MCF 10A (cell line): ENCODE measurements at regions not wholly inside any gene's neighbourhood (a gene's known extent, or its start where the extent isn't known, plus 50 kb on each side); places are given as distances from the start of the nearest gene placed in this dataset.
A peak's percentile ranks its signal among the peaks of the same experiment; 100 is the strongest.

Experiments
- BruUV-seq: library from RNA; stranded (reverse); fragments of 400-500 nt; replicated peaks from 2 replicates; lab custom pipeline; 2021; lab: Mats Ljungman, UMichigan
- CTCF ChIA-PET: fragments of 300-600 bp; sonication (Branson Sonifier 250); formaldehyde crosslinking; extraction: SDS; loops from one replicate; lab custom pipeline; 2021; ENCODE audit warnings: antibody characterized with exemption, inconsistent platforms; lab: Yijun Ruan, JAX
- POLR2A ChIA-PET: fragments of 300-600, 350-650 bp; sonication (Branson Sonifier 250); formaldehyde crosslinking; extraction: SDS; loops from one replicate; lab custom pipeline; 2020; ENCODE audit warnings: antibody characterized with exemption, inconsistent platforms; lab: Yijun Ruan, JAX
- DNase-seq: peaks from one replicate; pipeline ENCODE4 v3.0.0-alpha.2; 2018; ENCODE audit not compliant: unreplicated experiment
- H3K27ac Mint-ChIP-seq: one replicate; pipeline ENCODE4 v1.8.0; 2022; ENCODE audit warnings: mild to moderate bottlenecking, low read depth, mixed read lengths; ENCODE audit not compliant: unreplicated experiment
- H3K27me3 Mint-ChIP-seq: one replicate; pipeline ENCODE4 v1.8.0; 2022; ENCODE audit warnings: mixed read lengths; ENCODE audit not compliant: insufficient read depth, unreplicated experiment
- H3K36me3 Mint-ChIP-seq: one replicate; pipeline ENCODE4 v1.8.0; 2022; ENCODE audit warnings: mild to moderate bottlenecking, moderate library complexity, mixed read lengths; ENCODE audit not compliant: insufficient read depth, unreplicated experiment
- H3K4me1 Mint-ChIP-seq: one replicate; pipeline ENCODE4 v1.8.0; 2022; ENCODE audit warnings: mixed read lengths; ENCODE audit not compliant: insufficient read depth, unreplicated experiment
- H3K4me3 Mint-ChIP-seq: one replicate; pipeline ENCODE4 v1.8.0; 2022; ENCODE audit warnings: mild to moderate bottlenecking, moderate library complexity, mixed read lengths; ENCODE audit not compliant: unreplicated experiment
- H3K9me3 Mint-ChIP-seq: one replicate; pipeline ENCODE4 v1.8.0; 2022; ENCODE audit warnings: mixed read lengths; ENCODE audit not compliant: unreplicated experiment
- intact Hi-C: fragments of 100-400 bp; cut with micrococcal nuclease; formaldehyde crosslinking; loops from 2 replicates; pipeline ENCODE4 v1.14.1; 2022
- TF ChIP-seq, protein P1 (sequence below): fragments of 200-600 bp; IDR thresholded peaks from one replicate; pipeline ENCODE4 v1.8.0; 2022; ENCODE audit warnings: antibody characterized with exemption, mild to moderate bottlenecking; ENCODE audit not compliant: unreplicated experiment

DNA sequence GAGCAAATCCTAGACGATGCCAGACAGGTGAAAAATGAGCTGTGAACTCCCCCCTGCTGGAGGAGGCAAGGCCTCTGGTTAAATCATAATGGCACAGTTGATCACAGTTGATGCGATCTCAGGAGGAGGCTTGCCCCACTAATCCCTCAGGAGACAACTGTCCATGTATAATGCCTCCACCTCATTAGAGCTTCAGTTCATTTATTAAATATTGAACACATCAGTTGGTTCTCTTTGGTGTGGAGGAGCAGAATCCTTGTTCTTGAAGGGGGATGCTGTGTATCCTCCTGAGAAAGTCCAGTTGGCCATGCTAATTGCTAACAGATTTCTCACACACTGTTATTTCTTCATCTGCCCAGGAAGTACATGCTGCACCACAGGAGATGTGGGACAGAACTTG, 290.5 kb downstream of the IGSF11 start:
- DNase-seq, result no peak
- Mint-ChIP-seq H3K36me3 (no peaks in the 10 kb centered on the region), H3K27me3 (no peaks in the 10 kb centered on the region), H3K27ac (no peak overlapping the region), H3K4me1 (peaks cover 6% of the 10 kb centered on the region), H3K9me3 (no peaks in the 10 kb centered on the region), H3K4me3 (no peak overlapping the region)
- ChIA-PET POLR2A (no interaction called here), CTCF (interaction anchor here (0.5 to 0.6 kb wide), 3 partner anchors 17 to 703 kb away, joined by 3 to 4 read pairs (median 3); no protein-coding TSS in a partner anchor)
- TF ChIP-seq, protein P1, sequence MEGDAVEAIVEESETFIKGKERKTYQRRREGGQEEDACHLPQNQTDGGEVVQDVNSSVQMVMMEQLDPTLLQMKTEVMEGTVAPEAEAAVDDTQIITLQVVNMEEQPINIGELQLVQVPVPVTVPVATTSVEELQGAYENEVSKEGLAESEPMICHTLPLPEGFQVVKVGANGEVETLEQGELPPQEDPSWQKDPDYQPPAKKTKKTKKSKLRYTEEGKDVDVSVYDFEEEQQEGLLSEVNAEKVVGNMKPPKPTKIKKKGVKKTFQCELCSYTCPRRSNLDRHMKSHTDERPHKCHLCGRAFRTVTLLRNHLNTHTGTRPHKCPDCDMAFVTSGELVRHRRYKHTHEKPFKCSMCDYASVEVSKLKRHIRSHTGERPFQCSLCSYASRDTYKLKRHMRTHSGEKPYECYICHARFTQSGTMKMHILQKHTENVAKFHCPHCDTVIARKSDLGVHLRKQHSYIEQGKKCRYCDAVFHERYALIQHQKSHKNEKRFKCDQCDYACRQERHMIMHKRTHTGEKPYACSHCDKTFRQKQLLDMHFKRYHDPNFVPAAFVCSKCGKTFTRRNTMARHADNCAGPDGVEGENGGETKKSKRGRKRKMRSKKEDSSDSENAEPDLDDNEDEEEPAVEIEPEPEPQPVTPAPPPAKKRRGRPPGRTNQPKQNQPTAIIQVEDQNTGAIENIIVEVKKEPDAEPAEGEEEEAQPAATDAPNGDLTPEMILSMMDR, result no peak
- no TSS peak for BruUV-seq
- intact Hi-C loops, result no loop called here

DNA sequence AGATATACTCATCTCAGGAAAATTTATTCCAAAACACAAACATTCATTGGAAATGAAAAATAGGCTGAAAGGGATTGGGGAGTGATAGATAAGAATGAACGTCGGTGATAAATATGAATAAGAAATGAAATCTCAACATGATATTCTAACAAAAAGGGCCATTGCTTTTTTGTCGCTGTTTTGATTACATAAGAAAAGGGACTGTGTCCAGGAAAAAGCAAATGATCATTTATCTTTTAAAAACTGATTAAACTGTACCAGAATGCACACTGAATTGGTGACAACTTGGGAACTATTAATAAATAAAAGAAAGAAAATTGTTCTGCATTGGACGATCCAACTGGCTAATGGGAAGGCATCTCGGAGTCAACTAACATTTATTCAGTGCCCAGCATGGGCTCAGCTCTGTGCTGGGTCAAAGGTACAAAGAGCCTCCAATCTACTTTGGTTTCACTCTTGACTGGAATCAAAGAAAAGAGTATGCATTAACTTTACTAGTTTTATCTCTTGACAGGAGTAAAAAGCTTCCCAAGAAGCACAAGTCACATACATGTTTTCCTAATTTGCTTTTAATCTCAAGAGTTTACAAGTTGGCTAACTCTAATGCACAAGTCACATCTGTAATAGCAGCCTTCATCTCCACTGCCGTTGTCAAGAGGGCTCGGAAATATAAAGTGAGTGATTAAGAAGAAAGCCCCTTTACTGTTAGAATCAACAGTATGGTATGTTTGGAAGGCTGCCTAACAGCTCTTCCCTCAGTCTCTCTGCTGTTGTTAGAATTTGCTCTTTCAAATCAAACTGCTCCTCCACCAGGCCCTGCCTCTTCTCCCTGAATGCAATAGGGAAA, 280.0 kb downstream of the IGSF11 start:
- peaks cover 5% of the 10 kb centered on the region for H3K9me3 Mint-ChIP-seq
- no peaks in the 10 kb centered on the region for H3K27me3 Mint-ChIP-seq
- ChIA-PET CTCF (no interaction called here), POLR2A (no interaction called here)
- peaks cover 5% of the 10 kb centered on the region for H3K36me3 Mint-ChIP-seq
- intact Hi-C loops, result no loop called here
- no peak overlapping the region for H3K4me3 Mint-ChIP-seq
- H3K27ac Mint-ChIP-seq, result no peak overlapping the region
- no TSS peak for BruUV-seq
- no peak for DNase-seq
- no peaks in the 10 kb centered on the region for H3K4me1 Mint-ChIP-seq
- TF ChIP-seq, protein P1, result no peak

DNA sequence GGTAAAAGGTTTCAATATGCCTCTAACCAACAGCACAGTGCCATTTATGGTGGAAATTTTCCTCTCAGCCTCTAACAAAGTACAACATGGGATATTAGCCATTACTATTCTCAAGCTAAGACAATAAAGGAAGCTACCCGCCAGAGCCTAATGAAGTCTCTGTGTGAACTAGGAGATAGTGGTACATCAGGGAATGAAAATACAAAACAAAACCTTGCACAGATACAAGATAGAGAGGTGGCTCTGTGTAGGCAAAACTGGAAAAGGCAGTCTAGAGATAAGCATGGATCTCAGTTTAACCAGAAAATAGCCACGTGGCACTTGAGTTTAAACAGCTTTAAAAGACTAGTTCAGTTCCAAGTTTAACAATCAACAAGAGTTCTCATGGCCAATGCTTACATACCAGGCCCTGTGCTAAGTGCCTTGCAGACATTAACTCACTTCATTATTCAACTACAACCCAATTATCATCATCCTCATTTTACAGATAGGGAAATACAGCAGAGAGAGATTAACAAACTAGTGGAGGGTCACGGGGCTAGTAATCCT, 279.3 kb downstream of the IGSF11 start:
- BruUV-seq, result no TSS peak
- TF ChIP-seq, protein P1, result no peak

DNA sequence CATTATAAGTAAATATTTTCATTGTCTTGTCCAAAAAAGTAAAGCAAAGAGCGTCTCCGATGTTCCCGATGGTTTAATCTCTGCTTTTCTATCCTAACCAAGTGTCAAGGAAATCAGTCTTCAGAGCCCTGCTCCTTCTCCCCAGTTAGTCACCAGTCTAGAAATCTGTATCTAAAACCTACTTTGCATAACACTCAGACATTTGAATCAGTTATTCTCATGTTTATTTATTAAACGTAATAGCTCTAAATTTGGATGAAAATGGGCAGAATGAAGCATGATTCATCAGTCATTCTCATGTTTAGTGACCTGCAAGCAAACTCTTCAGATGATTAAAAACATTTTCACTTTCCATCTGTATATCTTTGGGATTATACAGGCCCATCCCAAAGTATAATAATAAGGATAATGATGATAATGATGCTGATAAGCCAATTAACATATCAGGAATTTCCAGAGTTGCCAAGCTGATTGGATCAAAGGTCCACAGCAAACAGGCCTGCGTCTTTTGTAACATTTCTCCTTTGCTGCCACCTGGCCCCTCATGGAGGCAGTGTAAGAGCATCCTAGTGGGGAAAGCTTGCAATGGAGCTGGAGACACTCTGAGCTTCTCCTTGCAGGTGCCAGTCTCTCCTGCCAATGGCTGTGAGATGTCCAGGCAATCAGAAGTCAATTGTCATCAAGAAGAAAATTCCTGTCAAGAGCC, 273.9 kb downstream of the IGSF11 start:
- Mint-ChIP-seq H3K9me3 (peaks cover 4% of the 10 kb centered on the region), H3K4me1 (no peaks in the 10 kb centered on the region), H3K36me3 (no peaks in the 10 kb centered on the region), H3K4me3 (no peak overlapping the region), H3K27ac (no peak overlapping the region), H3K27me3 (no peaks in the 10 kb centered on the region)
- no TSS peak for BruUV-seq
- DNase-seq, result peak; percentile 5
- intact Hi-C loops, result no loop called here
- TF ChIP-seq, protein P1, result no peak
- ChIA-PET POLR2A (interaction anchor here (0.7 kb wide), 1 partner anchor 11 kb away, joined by 3 read pairs; no protein-coding TSS in a partner anchor), CTCF (interaction anchor here (0.5 to 0.6 kb wide), 3 partner anchors 64 to 1712 kb away, joined by 4 to 5 read pairs (median 4); no protein-coding TSS in a partner anchor)

More for the DNA sequence above, 279.3 kb downstream of the IGSF11 start:
- no peak overlapping the region for H3K4me3 Mint-ChIP-seq
- H3K27me3 Mint-ChIP-seq, result no peaks in the 10 kb centered on the region
- ChIA-PET POLR2A (no interaction called here), CTCF (no interaction called here)
- no peaks in the 10 kb centered on the region for H3K4me1 Mint-ChIP-seq
- peaks cover 5% of the 10 kb centered on the region for H3K9me3 Mint-ChIP-seq
- H3K27ac Mint-ChIP-seq, result no peak overlapping the region
- H3K36me3 Mint-ChIP-seq, result peaks cover 5% of the 10 kb centered on the region
- no peak for DNase-seq
- intact Hi-C loops, result no loop called here
